ENCODE measurements at regions not wholly inside any gene's neighbourhood (a gene's known extent, or its start where the extent isn't known, plus 50 kb on each side); places are given as distances from the start of the nearest gene placed in this dataset.

- DNase-seq (ENCODE audit: extremely low spot score): no peak
- no peak for TF ChIP-seq CTCF (IDR thresholded peaks at IDR 0.05; ENCODE audit: control extremely low read depth, extremely low read depth, low read depth, missing control alignments)
- ChIA-PET POLR2A (no interaction called here), CTCF (no interaction called here)
Observed at GRCh38 chr13:105343134-105343806, 1192.2 kb downstream of the EFNB2 start.

GRCh38 chr13:105342281-105342820 lies 1193.1 kb downstream of the EFNB2 start:
- CTCF ChIA-PET: no interaction called here
- TF ChIP-seq CTCF (IDR thresholded peaks at IDR 0.05; ENCODE audit: control extremely low read depth, extremely low read depth, low read depth, missing control alignments): no peak
- DNase-seq (ENCODE audit: extremely low spot score): no peak
- POLR2A ChIA-PET: no interaction called here

- POLR2A ChIA-PET: no interaction called here
- CTCF ChIA-PET: no interaction called here
- DNase-seq (ENCODE audit: extremely low spot score): no peak
- no peak for TF ChIP-seq CTCF (IDR thresholded peaks at IDR 0.05; ENCODE audit: control extremely low read depth, extremely low read depth, low read depth, missing control alignments)
Observed at GRCh38 chr13:105341758-105342157, 1193.7 kb downstream of the EFNB2 start.

- DNase-seq (ENCODE audit: extremely low spot score): no peak
- ChIA-PET POLR2A (no interaction called here), CTCF (no interaction called here)
- TF ChIP-seq CTCF (IDR thresholded peaks at IDR 0.05; ENCODE audit: control extremely low read depth, extremely low read depth, low read depth, missing control alignments): no peak
Observed at GRCh38 chr13:105341256-105341655, 1194.2 kb downstream of the EFNB2 start.

- CTCF ChIA-PET: interaction anchor here (1.4 to 5.2 kb wide), 2 partner anchors 9 to 12 kb away, joined by 3 to 21 read pairs; no protein-coding TSS in a partner anchor
- no peak for DNase-seq (ENCODE audit: extremely low spot score)
- POLR2A ChIA-PET: no interaction called here
- TF ChIP-seq CTCF (IDR thresholded peaks at IDR 0.05; ENCODE audit: control extremely low read depth, extremely low read depth, low read depth, missing control alignments): no peak
Observed at GRCh38 chr13:105340061-105340606, 1195.3 kb downstream of the EFNB2 start.

- ChIA-PET CTCF (interaction anchor here (1.4 to 5.2 kb wide), 2 partner anchors 10 to 11 kb away, joined by 3 to 21 read pairs; no protein-coding TSS in a partner anchor), POLR2A (no interaction called here)
- no peak for TF ChIP-seq CTCF (IDR thresholded peaks at IDR 0.05; ENCODE audit: control extremely low read depth, extremely low read depth, low read depth, missing control alignments)
- DNase-seq (ENCODE audit: extremely low spot score): no peak
Observed at GRCh38 chr13:105338773-105339172, 1196.7 kb downstream of the EFNB2 start.
